VCaP (cell line): ENCODE measurements at regions not wholly inside any gene's neighbourhood (a gene's known extent, or its start where the extent isn't known, plus 50 kb on each side); places are given as distances from the start of the nearest gene placed in this dataset.

Experiments used
- H3K27ac ChIP-seq: fragments of 450-650 bp; 2 replicates; pipeline ENCODE4 v1.5.1; 2017
- CTCF ChIP-seq: fragments of 450-650 bp; conservative IDR thresholded peaks from 2 replicates; pipeline ENCODE4 v1.5.1; 2017; ENCODE audit warnings: mild to moderate bottlenecking, moderate library complexity

GRCh38 chr5:172530878-172531703 lies 76.8 kb upstream of the SH3PXD2B start:
- H3K27ac ChIP-seq = no peak overlapping the region
- TF ChIP-seq CTCF = no peak

- TF ChIP-seq CTCF = no peak
- no peak overlapping the region for H3K27ac ChIP-seq
These were observed 76.1 kb upstream of the SH3PXD2B start for GRCh38 chr5:172530406-172530805.

GRCh38 chr5:172529896-172530295 lies 75.6 kb upstream of the SH3PXD2B start:
- H3K27ac ChIP-seq = no peak overlapping the region
- no peak for TF ChIP-seq CTCF

- no peak overlapping the region for H3K27ac ChIP-seq
- no peak for TF ChIP-seq CTCF
These were observed 74.1 kb upstream of the SH3PXD2B start for GRCh38 chr5:172528440-172528839.

- no peak for TF ChIP-seq CTCF
- no peak overlapping the region for H3K27ac ChIP-seq
These were observed 73.2 kb upstream of the SH3PXD2B start for GRCh38 chr5:172527559-172527958.

- no peak for TF ChIP-seq CTCF
These were observed 71.7 kb upstream of the SH3PXD2B start for GRCh38 chr5:172525996-172526360.

GRCh38 chr5:172525307-172525995 lies 71.1 kb upstream of the SH3PXD2B start:
- TF ChIP-seq CTCF = no peak

More at GRCh38 chr5:172525996-172526360, 71.7 kb upstream of the SH3PXD2B start:
- H3K27ac ChIP-seq = no peak overlapping the region

More at GRCh38 chr5:172525307-172525995, 71.1 kb upstream of the SH3PXD2B start:
- H3K27ac ChIP-seq = no peak overlapping the region
